ENCODE measurements at regions not wholly inside any gene's neighbourhood (a gene's known extent, or its start where the extent isn't known, plus 50 kb on each side); places are given as distances from the start of the nearest gene placed in this dataset.

DNA sequence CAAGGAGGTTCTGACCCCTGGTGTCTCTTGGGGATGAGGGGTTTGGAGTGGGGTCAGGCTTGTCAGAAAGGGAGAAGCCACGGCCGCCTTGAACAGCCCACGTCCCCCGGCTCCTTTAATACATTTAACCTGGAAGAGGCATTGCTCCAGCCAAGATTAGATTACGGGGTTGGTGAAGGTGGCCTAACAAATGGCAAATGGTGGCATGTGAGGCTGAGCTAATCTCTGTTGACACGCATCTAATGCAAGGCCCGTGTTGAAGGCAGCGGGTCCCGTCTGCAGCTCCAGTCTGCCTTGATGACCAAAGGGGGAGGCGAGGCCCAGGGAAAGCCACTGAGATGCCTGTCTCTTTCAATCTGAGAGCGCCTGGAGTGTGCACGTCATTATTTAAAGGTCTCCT is 673.7 kb upstream of the TBX3 start:
- H3K27ac ChIP-seq (ENCODE audit: insufficient read depth, low read depth, low read length) = no peak overlapping the region
- H3K27me3 ChIP-seq (ENCODE audit: control insufficient read depth in 2 of 2, insufficient read depth in 2 of 2, low read length in 2 of 2) = no peaks in the 10 kb centered on the region
- no TSS peak for BruUV-seq (replicated peaks)
- no peak overlapping the region for H3K4me2 ChIP-seq (ENCODE audit: insufficient read depth, low read length)
- dilution Hi-C loops (cut with MboI; ENCODE audit: extremely low pct_ligation_motif_present, low sequenced_read_pairs) = no loop called here
- no peaks in the 10 kb centered on the region for H3K79me2 ChIP-seq (ENCODE audit: control insufficient read depth, insufficient read depth, low read length)
- TF ChIP-seq MYC (IDR thresholded peaks at IDR 0.05; ENCODE audit: low read depth, low read length) = no peak
- TF ChIP-seq GATA2 (IDR thresholded peaks at IDR 0.05; ENCODE audit: insufficient read depth, insufficient read length, low read depth, low read length) = no peak
- TF ChIP-seq MAX (IDR thresholded peaks at IDR 0.05; ENCODE audit: insufficient read depth, insufficient read length) = no peak
- TF ChIP-seq FOS (IDR thresholded peaks at IDR 0.05; ENCODE audit: borderline replicate concordance, insufficient read depth, low read length) = no peak
- TF ChIP-seq POLR2AphosphoS5 (IDR thresholded peaks at IDR 0.05; ENCODE audit: insufficient read depth, low read depth, low read length) = no peak
- TF ChIP-seq JUN (IDR thresholded peaks at IDR 0.05; ENCODE audit: borderline replicate concordance, insufficient read depth, insufficient read length, low read depth) = no peak
- no peak for TF ChIP-seq CTCF (IDR thresholded peaks at IDR 0.05; ENCODE audit: extremely low read depth in 1 of 2, insufficient read depth in 1 of 2, low read depth in 1 of 2, low read length in 2 of 2)
- TF ChIP-seq EZH2 (IDR thresholded peaks at IDR 0.05; ENCODE audit: borderline replicate concordance, low read depth, low read length, severe bottlenecking) = no peak
- TF ChIP-seq POLR2A (IDR thresholded peaks at IDR 0.05; ENCODE audit: low read depth, low read length) = no peak
- no peaks in the 10 kb centered on the region for H3K9me1 ChIP-seq (replicated peaks; ENCODE audit: control insufficient read depth, extremely low read depth, insufficient read depth, low read length)
- no peaks in the 10 kb centered on the region for H3K9me3 ChIP-seq (replicated peaks; ENCODE audit: control insufficient read depth, insufficient read depth, low read length)
- ChIA-PET CTCF (no interaction called here), POLR2A (no interaction called here)
- no peak overlapping the region for H3K4me3 ChIP-seq (replicated peaks in 1 of 3; ENCODE audit: insufficient read depth in 1 of 3, low read depth in 1 of 3, low read length in 3 of 3)
- intact Hi-C loops (cut with micrococcal nuclease) = loop anchor here (10.0 kb wide), 1 partner anchor 673 kb away; the partner anchor contains the start of gene TBX3
- no peak overlapping the region for H3K9ac ChIP-seq (replicated peaks; ENCODE audit: extremely low read depth, insufficient read depth, low read length)
- H4K20me1 ChIP-seq (replicated peaks; ENCODE audit: control insufficient read depth, extremely low read depth, insufficient read depth, low read length) = no peaks in the 10 kb centered on the region
- H2AFZ ChIP-seq (ENCODE audit: low read depth, low read length) = no peak overlapping the region
- FAIRE-seq (no peak), DNase-seq (ENCODE audit: low read depth, low spot score) (no peak)
- no peaks in the 10 kb centered on the region for H3K36me3 ChIP-seq (ENCODE audit: control insufficient read depth in 2 of 2, extremely low read depth in 1 of 2, insufficient read depth in 2 of 2, low read length in 2 of 2)
- H3K4me1 ChIP-seq (ENCODE audit: control insufficient read depth, extremely low read depth, insufficient read depth, low read length) = no peaks in the 10 kb centered on the region

All from endothelial cell of umbilical vein (primary cell).